ENCODE measurements at regions not wholly inside any gene's neighbourhood (a gene's known extent, or its start where the extent isn't known, plus 50 kb on each side); places are given as distances from the start of the nearest gene placed in this dataset.

GRCh38 chr13:111486331-111486730 is 165.9 kb downstream of the TEX29 start:
- TF ChIP-seq CTCF (IDR thresholded peaks at IDR 0.05) (no peak), ZFX (IDR thresholded peaks at IDR 0.05; ENCODE audit: borderline replicate concordance) (no peak)
